ENCODE measurements at regions not wholly inside any gene's neighbourhood (a gene's known extent, or its start where the extent isn't known, plus 50 kb on each side); places are given as distances from the start of the nearest gene placed in this dataset.

DNA sequence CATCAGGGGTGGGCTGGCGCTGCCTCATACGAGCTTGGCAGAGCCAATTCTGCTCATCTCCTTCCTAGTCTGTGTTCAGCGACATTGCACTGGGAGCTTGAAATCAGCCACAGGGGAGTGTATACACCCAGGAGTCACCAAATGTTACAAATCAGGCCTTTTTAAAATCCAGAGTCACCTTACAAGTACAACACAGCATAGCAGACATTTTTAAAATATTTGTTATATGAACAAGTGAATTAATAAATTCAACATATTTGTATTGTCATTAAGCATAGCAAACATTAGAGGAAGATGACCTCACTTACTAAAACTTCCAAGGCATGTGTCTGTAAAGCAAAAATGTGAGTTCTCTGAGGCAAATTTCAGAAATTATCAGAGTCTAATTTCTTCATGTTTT lies 210.0 kb downstream of the HLX start:
- TF ChIP-seq, protein P1, sequence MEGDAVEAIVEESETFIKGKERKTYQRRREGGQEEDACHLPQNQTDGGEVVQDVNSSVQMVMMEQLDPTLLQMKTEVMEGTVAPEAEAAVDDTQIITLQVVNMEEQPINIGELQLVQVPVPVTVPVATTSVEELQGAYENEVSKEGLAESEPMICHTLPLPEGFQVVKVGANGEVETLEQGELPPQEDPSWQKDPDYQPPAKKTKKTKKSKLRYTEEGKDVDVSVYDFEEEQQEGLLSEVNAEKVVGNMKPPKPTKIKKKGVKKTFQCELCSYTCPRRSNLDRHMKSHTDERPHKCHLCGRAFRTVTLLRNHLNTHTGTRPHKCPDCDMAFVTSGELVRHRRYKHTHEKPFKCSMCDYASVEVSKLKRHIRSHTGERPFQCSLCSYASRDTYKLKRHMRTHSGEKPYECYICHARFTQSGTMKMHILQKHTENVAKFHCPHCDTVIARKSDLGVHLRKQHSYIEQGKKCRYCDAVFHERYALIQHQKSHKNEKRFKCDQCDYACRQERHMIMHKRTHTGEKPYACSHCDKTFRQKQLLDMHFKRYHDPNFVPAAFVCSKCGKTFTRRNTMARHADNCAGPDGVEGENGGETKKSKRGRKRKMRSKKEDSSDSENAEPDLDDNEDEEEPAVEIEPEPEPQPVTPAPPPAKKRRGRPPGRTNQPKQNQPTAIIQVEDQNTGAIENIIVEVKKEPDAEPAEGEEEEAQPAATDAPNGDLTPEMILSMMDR (IDR thresholded peaks at IDR 0.05; ENCODE audit: low read length, missing control alignments): no peak
- peak; percentile 53 for DNase-seq (ENCODE audit: low read depth)
- H3K4me3 ChIP-seq (replicated peaks; ENCODE audit: low read depth, low read length): no peak overlapping the region

DNA sequence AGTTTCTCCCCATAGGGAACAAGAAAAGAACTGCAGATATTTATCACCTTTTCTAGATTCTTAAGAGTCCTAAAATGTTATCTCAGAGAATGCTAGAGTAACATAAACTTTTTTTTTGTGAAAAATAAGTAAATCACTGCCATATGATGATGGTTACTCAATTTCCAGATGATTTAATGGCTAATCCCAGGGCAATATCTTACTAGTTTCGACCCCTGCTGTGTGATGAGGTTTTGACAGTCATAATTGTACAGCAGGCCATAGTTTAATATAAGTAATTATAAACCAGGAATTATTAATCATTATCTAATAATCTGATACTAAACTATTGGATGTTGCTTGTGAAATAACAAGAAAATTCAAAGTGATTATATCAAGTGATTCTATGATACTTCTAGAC lies 210.6 kb downstream of the HLX start:
- no peak overlapping the region for H3K4me3 ChIP-seq (replicated peaks; ENCODE audit: low read depth, low read length)
- TF ChIP-seq, protein P1 (IDR thresholded peaks at IDR 0.05; ENCODE audit: low read length, missing control alignments): no peak
- DNase-seq (ENCODE audit: low read depth): no peak

DNA sequence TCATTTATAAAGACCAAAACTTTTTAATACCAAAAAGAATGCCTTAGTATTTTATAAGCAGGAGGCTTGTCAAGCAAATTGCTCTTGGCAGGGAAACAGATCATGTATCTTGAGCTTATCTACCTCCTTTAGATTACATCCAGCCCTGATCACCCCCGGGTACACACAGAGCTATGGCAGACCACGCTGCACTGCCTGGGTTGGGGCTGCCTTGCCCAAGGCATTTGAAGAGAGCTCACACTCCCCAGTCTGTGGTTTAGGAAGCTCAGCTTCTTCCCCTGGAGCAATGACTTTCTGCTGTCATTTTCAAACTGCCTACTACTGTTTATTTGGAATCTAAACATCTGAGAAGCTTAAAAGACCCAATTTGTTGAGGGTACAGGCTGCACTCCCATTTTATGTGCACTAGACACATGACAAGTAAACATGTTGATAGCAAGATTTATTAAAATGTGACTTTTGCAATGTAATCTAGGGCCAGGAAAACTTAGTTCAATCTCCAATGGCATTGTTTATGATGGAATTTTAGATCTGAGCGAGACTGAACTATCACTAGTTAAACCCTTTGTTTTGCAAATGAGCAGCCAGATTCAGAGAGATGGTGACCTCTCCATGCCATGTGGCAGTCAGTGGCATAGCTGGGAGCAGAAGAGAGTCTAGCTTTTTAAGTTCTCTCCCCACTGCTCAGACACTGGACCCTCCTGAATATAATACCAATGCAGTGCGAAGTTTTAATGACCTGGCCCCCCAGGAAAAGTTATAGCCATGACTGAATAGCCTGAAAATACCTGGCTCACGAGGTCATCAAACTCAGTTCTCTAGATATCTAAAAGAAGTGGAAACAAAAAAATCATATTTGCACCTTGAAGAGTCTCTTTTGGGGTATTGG lies 214.9 kb downstream of the HLX start:
- DNase-seq (ENCODE audit: low read depth): no peak
- TF ChIP-seq, protein P1 (IDR thresholded peaks at IDR 0.05; ENCODE audit: low read length, missing control alignments): no peak
- H3K4me3 ChIP-seq (replicated peaks; ENCODE audit: low read depth, low read length): no peak overlapping the region

DNA sequence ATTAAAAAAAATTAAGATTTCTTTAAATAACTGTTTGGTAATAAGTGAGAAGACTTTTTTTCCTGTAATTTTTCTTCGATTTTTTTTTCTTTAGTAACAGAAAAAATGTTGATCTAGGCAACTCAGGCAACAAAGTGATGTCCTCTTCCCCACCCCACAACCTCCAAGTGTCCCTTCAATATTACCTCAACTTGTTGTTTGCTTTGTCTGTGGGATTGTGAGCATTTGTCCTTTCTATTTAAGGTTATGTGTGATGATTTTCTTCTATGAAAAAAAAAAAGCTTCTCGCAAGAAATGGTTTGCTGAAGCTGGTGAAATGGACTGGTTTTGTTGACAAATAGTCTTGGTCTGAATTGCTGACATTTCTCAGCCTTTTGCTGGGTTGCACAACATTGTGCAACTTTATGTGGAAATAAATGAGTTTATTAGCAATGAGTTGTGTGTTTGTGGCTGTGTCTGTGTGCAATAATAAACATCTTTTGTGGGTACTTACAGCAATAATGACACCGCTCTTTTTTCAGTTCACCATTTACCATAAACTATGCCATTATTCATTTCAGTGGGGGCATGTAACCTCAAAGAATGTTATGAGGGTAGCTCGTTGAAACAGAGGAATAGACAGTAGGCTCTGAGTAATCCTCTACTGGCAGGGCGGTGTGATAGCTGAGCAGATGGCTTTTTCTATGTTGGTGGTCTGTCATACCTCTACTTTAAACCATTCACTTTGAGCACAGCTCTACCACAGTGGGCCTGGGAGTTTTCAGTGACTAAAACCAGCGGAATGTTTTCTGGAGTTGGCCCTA lies 218.4 kb downstream of the HLX start:
- TF ChIP-seq, protein P1 (IDR thresholded peaks at IDR 0.05; ENCODE audit: low read length, missing control alignments): no peak
- H3K4me3 ChIP-seq (replicated peaks; ENCODE audit: low read depth, low read length): no peak overlapping the region
- DNase-seq (ENCODE audit: low read depth): peak; percentile 90

DNA sequence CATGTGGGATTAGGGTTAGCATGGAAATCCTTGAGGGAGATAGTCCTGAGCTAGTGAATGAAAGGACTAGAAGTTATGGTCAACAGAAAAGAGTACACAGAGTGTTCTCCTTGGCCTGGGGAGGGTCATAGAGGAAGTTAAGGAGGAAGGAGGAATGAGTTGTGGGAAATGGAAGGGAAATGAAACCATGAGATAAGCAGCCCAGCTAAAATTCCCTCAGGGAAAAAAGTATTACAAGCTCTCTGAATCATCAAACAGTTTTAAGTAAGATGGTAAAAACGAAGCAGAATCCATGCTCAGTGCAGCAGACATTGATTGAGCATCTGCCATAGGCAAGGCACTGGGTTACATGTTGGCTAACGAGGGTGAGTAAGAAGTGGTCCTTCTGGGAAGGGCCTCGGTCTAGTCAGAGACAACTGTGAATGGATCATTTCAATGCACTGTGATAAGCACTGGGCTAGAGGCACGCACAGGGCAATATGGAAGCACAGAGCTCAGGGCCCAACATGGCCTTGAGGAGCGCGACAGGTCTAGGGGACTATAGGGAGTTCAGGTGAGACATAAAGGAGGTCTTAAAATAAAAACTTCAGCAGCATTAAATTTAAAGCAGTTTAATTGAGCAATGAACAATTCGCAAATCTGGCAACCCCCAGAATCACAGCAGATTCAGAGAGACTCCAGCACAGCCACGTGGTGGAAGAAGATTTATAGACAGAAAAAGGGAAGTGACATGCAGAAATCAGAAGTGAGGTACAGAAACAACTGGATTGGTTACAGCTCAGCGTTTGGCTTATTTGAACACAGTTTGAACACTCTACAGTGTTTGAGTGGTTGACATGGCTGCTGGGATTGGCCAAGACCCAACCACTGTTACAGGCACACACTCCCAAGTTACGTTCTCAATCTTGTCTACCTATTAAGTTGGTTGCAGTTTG lies 219.5 kb downstream of the HLX start:
- peak; percentile 53 for DNase-seq (ENCODE audit: low read depth)
- no peak overlapping the region for H3K4me3 ChIP-seq (replicated peaks; ENCODE audit: low read depth, low read length)

More for the DNA sequence above, 219.5 kb downstream of the HLX start:
- TF ChIP-seq, protein P1 (IDR thresholded peaks at IDR 0.05; ENCODE audit: low read length, missing control alignments): no peak

All from fibroblast of pulmonary artery (primary cell).